PC-9 (cell line): ENCODE measurements at regions not wholly inside any gene's neighbourhood (a gene's known extent, or its start where the extent isn't known, plus 50 kb on each side); places are given as distances from the start of the nearest gene placed in this dataset.

Experiments
- EZH2 ChIP-seq: fragments of 200-600 bp; sonication (generic); IDR thresholded peaks from 2 replicates; pipeline ENCODE4 v1.8.0; 2017; ENCODE audit warnings: antibody characterized with exemption, low read depth
- TF ChIP-seq, protein P1 (sequence below): fragments of 200-600 bp; sonication (generic); conservative IDR thresholded peaks from 2 replicates; pipeline ENCODE4 v1.6.1; 2017; ENCODE audit warnings: mixed run types, antibody characterized with exemption, mild to moderate bottlenecking, moderate library complexity

DNA sequence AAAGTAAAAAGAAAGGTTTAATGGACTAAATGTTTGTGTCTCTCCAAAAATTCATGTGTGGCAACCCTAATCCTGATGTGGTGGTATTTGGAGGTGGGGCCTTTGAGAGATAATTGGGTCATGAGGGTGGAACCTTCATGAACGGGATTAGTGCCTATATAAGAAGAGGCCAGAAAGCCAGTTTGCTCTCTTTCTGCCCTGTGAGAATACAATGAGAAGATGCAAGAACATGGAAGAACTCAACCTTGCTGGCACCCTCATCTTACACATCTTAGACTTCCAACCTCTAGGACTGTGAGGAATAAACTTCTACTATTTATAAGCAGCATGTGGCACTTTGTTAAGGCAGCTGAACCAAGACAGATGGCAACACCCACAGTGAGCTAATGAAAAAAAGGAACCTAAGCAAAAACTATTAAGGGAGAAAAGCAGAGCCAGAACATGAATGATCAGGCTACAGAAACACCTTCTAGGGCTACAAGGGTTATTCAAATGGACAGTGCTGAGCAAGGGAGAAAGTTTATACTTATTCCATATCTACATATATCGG, 159.5 kb downstream of the PLK2 start:
- TF ChIP-seq, protein P1, sequence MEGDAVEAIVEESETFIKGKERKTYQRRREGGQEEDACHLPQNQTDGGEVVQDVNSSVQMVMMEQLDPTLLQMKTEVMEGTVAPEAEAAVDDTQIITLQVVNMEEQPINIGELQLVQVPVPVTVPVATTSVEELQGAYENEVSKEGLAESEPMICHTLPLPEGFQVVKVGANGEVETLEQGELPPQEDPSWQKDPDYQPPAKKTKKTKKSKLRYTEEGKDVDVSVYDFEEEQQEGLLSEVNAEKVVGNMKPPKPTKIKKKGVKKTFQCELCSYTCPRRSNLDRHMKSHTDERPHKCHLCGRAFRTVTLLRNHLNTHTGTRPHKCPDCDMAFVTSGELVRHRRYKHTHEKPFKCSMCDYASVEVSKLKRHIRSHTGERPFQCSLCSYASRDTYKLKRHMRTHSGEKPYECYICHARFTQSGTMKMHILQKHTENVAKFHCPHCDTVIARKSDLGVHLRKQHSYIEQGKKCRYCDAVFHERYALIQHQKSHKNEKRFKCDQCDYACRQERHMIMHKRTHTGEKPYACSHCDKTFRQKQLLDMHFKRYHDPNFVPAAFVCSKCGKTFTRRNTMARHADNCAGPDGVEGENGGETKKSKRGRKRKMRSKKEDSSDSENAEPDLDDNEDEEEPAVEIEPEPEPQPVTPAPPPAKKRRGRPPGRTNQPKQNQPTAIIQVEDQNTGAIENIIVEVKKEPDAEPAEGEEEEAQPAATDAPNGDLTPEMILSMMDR, result no peak
- no peak for TF ChIP-seq EZH2
